ENCODE measurements at regions not wholly inside any gene's neighbourhood (a gene's known extent, or its start where the extent isn't known, plus 50 kb on each side); places are given as distances from the start of the nearest gene placed in this dataset.

DNA sequence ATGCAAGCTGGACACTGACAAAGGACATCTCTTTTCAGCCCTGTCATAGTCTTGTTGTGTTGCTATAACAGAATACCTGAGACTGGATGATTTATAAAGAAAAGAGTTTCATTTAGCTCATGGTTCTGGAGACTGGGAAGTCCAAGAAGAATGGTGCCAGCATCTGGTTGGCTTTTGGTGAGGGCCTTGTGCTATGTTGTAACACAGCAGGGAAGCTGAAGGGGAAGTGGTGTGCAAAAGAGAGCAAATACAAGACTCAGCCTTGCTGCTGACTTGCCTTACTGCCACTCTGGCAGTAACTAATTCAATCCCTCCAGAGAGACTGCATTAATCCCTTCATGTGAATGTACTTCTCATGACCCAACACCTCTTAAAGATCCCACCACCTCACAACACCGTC lies 356.3 kb upstream of the PROK2 start:
- Histone ChIP-seq H3K9ac (replicated peaks; ENCODE audit: extremely low read depth, insufficient read depth, low read length) (no peak overlapping the region), H3K4me2 (ENCODE audit: insufficient read depth, low read length) (no peak overlapping the region), H4K20me1 (replicated peaks; ENCODE audit: control insufficient read depth, extremely low read depth, insufficient read depth, low read length) (no peaks in the 10 kb centered on the region), H2AFZ (ENCODE audit: low read depth, low read length) (no peak overlapping the region), H3K9me1 (replicated peaks; ENCODE audit: control insufficient read depth, extremely low read depth, insufficient read depth, low read length) (no peaks in the 10 kb centered on the region), H3K4me3 (replicated peaks in 1 of 3; ENCODE audit: insufficient read depth in 1 of 3, low read depth in 1 of 3, low read length in 3 of 3) (no peak overlapping the region), H3K27ac (ENCODE audit: insufficient read depth, low read depth, low read length) (no peak overlapping the region), H3K27me3 (ENCODE audit: control insufficient read depth in 2 of 2, insufficient read depth in 2 of 2, low read length in 2 of 2) (peaks cover 0 to 5% of the 10 kb centered on the region in 2 experiments), H3K36me3 (ENCODE audit: control insufficient read depth in 2 of 2, extremely low read depth in 1 of 2, insufficient read depth in 2 of 2, low read length in 2 of 2) (no peaks in the 10 kb centered on the region), H3K9me3 (replicated peaks; ENCODE audit: control insufficient read depth, insufficient read depth, low read length) (no peaks in the 10 kb centered on the region), H3K4me1 (ENCODE audit: control insufficient read depth, extremely low read depth, insufficient read depth, low read length) (no peaks in the 10 kb centered on the region), H3K79me2 (ENCODE audit: control insufficient read depth, insufficient read depth, low read length) (no peaks in the 10 kb centered on the region)
- no peak for DNase-seq (ENCODE audit: low read depth, low spot score)
- ChIA-PET CTCF (no interaction called here), POLR2A (no interaction called here)
- BruUV-seq (replicated peaks), result no TSS peak
- intact Hi-C loops (cut with micrococcal nuclease) (no loop called here), dilution Hi-C loops (cut with MboI; ENCODE audit: extremely low pct_ligation_motif_present, low sequenced_read_pairs) (no loop called here)
- FAIRE-seq, result no peak
- TF ChIP-seq, protein P1, sequence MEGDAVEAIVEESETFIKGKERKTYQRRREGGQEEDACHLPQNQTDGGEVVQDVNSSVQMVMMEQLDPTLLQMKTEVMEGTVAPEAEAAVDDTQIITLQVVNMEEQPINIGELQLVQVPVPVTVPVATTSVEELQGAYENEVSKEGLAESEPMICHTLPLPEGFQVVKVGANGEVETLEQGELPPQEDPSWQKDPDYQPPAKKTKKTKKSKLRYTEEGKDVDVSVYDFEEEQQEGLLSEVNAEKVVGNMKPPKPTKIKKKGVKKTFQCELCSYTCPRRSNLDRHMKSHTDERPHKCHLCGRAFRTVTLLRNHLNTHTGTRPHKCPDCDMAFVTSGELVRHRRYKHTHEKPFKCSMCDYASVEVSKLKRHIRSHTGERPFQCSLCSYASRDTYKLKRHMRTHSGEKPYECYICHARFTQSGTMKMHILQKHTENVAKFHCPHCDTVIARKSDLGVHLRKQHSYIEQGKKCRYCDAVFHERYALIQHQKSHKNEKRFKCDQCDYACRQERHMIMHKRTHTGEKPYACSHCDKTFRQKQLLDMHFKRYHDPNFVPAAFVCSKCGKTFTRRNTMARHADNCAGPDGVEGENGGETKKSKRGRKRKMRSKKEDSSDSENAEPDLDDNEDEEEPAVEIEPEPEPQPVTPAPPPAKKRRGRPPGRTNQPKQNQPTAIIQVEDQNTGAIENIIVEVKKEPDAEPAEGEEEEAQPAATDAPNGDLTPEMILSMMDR (IDR thresholded peaks at IDR 0.05; ENCODE audit: extremely low read depth in 1 of 2, insufficient read depth in 1 of 2, low read depth in 1 of 2, low read length in 2 of 2), result no peak
- no peak for TF ChIP-seq EZH2 (IDR thresholded peaks at IDR 0.05; ENCODE audit: borderline replicate concordance, low read depth, low read length, severe bottlenecking)
- TF ChIP-seq POLR2A (IDR thresholded peaks at IDR 0.05; ENCODE audit: low read depth, low read length), result no peak

DNA sequence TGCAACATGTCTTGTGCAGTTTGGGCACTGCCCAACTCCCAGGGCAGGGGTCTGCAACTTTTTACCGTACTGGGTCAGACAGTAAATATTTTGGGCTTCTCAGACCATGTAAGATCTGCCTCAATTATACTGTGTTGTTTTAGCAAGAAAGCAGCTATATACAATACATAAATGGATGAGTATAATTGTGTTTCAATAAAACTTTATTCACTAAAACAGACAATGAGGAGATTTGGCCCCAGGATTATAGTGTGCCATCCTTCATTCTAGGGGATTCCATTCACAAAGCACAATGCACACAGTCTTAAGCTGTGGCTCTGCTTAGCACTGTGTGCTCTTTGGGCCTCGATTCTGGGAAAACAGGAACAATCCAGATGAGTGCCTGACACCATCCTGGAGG lies 354.4 kb upstream of the PROK2 start:
- H3K4me3 ChIP-seq (replicated peaks in 1 of 3; ENCODE audit: insufficient read depth in 1 of 3, low read depth in 1 of 3, low read length in 3 of 3), result no peak overlapping the region
- H3K27me3 ChIP-seq (ENCODE audit: control insufficient read depth in 2 of 2, insufficient read depth in 2 of 2, low read length in 2 of 2), result peaks cover 0 to 6% of the 10 kb centered on the region in 2 experiments
- H3K9me1 ChIP-seq (replicated peaks; ENCODE audit: control insufficient read depth, extremely low read depth, insufficient read depth, low read length), result no peaks in the 10 kb centered on the region
- intact Hi-C loops (cut with micrococcal nuclease) (no loop called here), dilution Hi-C loops (cut with MboI; ENCODE audit: extremely low pct_ligation_motif_present, low sequenced_read_pairs) (no loop called here)
- H3K79me2 ChIP-seq (ENCODE audit: control insufficient read depth, insufficient read depth, low read length), result no peaks in the 10 kb centered on the region
- H3K9ac ChIP-seq (replicated peaks; ENCODE audit: extremely low read depth, insufficient read depth, low read length), result no peak overlapping the region
- FAIRE-seq (no peak), DNase-seq (ENCODE audit: low read depth, low spot score) (no peak)
- no peak for TF ChIP-seq POLR2AphosphoS5 (IDR thresholded peaks at IDR 0.05; ENCODE audit: insufficient read depth, low read depth, low read length)
- TF ChIP-seq, protein P2, sequence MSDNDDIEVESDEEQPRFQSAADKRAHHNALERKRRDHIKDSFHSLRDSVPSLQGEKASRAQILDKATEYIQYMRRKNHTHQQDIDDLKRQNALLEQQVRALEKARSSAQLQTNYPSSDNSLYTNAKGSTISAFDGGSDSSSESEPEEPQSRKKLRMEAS (IDR thresholded peaks at IDR 0.05; ENCODE audit: insufficient read depth, insufficient read length), result no peak
- TF ChIP-seq, protein P1 (IDR thresholded peaks at IDR 0.05; ENCODE audit: extremely low read depth in 1 of 2, insufficient read depth in 1 of 2, low read depth in 1 of 2, low read length in 2 of 2), result no peak
- no peak for TF ChIP-seq POLR2A (IDR thresholded peaks at IDR 0.05; ENCODE audit: low read depth, low read length)
- no peak for TF ChIP-seq JUN (IDR thresholded peaks at IDR 0.05; ENCODE audit: borderline replicate concordance, insufficient read depth, insufficient read length, low read depth)
- no peak for TF ChIP-seq MYC (IDR thresholded peaks at IDR 0.05; ENCODE audit: low read depth, low read length)
- TF ChIP-seq FOS (IDR thresholded peaks at IDR 0.05; ENCODE audit: borderline replicate concordance, insufficient read depth, low read length), result no peak
- TF ChIP-seq GATA2 (IDR thresholded peaks at IDR 0.05; ENCODE audit: insufficient read depth, insufficient read length, low read depth, low read length), result no peak
- no peak for TF ChIP-seq EZH2 (IDR thresholded peaks at IDR 0.05; ENCODE audit: borderline replicate concordance, low read depth, low read length, severe bottlenecking)
- BruUV-seq (replicated peaks), result no TSS peak
- H3K4me2 ChIP-seq (ENCODE audit: insufficient read depth, low read length), result no peak overlapping the region
- no peaks in the 10 kb centered on the region for H4K20me1 ChIP-seq (replicated peaks; ENCODE audit: control insufficient read depth, extremely low read depth, insufficient read depth, low read length)
- ChIA-PET CTCF (interaction anchor here (1.1 kb wide), 1 partner anchor 12 kb away, joined by 3 read pairs; no protein-coding TSS in a partner anchor), POLR2A (no interaction called here)
- H3K9me3 ChIP-seq (replicated peaks; ENCODE audit: control insufficient read depth, insufficient read depth, low read length), result no peaks in the 10 kb centered on the region
- no peak overlapping the region for H3K27ac ChIP-seq (ENCODE audit: insufficient read depth, low read depth, low read length)
- no peak overlapping the region for H2AFZ ChIP-seq (ENCODE audit: low read depth, low read length)
- H3K36me3 ChIP-seq (ENCODE audit: control insufficient read depth in 2 of 2, extremely low read depth in 1 of 2, insufficient read depth in 2 of 2, low read length in 2 of 2), result no peaks in the 10 kb centered on the region
- no peaks in the 10 kb centered on the region for H3K4me1 ChIP-seq (ENCODE audit: control insufficient read depth, extremely low read depth, insufficient read depth, low read length)

All from endothelial cell of umbilical vein (primary cell).